NCI-H774 (cell line): ENCODE measurements at regions not wholly inside any gene's neighbourhood (a gene's known extent, or its start where the extent isn't known, plus 50 kb on each side); places are given as distances from the start of the nearest gene placed in this dataset.

Source experiments
- DNase-seq: peaks from one replicate; lab custom pipeline; 2025; lab: John Stamatoyannopoulos, UW

GRCh38 chr13:22128441-22129408 is 457.9 kb downstream of the FGF9 start:
- no peak for DNase-seq

DNA sequence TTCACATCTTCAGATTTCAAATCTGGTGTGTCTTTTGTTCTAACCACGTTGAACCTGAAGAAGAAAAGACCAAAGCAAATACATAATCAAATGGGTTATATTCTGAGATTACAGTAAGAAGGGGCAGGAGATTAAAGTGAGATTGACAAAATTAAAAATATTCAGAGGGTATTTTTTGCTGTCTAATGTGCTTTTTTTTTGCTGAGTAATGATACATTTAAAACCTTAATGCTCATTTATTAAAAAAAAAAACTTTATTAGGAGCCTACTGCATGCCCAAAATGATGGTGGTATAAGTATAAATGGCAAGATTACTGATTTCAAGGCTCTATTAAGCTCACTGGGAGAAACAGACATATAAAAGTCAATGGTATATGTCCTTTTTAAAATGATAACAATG is 459.4 kb downstream of the FGF9 start:
- DNase-seq, result no peak

DNA sequence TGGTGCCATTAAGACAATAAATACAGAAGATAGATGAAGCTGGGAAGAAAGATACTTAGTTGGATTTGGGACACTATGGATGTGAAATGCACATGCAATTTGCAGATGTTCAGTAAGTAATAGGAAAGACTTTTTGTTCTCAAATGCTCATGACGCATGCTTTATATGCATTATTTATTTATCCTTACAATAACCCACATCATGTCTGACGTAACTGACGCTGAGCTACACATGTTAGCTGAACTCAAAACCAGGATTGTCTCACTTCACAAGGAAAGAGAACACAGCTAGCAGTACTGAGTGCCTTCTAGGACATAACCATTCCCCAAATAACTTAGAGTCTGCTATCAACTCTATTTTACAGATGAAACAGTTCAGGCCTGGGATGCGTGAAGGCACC is 463.4 kb downstream of the FGF9 start:
- no peak for DNase-seq

DNA sequence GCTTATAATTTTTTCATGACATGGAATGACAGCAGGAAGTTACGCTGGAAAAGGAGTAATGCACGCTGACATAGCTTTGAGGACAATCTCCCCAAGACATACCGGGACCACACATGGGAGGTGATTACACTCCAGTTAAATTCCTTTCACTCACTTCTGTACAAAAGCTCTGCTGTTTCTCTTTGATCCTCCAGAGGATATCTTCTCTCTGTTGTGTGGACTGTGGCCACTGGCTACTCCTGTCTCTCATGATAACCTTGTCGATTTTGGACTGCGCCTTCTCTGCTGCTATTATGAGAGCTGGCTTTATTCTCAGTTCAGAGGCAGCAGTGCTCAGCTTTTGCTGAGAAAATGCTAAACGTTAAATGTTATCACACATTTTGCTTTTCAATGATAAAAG is 464.6 kb downstream of the FGF9 start:
- DNase-seq, result no peak

DNA sequence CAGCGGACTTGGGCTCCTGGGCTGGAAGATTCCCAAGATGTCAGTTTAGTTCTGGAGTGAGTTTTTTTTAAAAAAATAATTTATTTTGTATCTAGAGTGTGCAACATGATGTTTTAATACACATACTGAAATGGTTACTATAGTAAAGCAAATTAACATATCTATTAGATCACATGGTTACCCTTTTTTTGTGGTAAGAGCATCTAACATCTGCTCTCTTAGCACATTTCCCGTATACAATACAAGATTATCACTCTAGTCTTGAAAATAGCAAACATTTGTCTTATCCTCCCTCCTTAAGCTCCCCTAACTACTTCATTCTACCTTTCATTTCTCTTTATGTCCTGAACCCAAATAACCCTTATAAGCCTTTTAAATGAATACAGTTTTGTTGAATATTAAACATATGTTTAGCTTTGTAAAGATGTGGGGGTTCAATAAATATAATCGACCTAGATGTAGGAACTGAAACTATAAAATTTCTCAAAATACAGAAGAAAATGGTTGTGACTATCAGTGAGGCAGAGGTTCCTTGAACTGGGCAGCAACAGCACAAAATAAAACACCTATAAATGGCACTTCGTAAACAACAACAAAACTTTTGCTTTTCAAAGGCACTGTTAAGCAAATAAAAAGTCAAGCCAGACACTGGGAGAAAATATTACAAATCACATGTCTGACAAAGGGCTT is 466.6 kb downstream of the FGF9 start:
- DNase-seq, result no peak

GRCh38 chr13:22138947-22139346 is 468.1 kb downstream of the FGF9 start:
- no peak for DNase-seq

GRCh38 chr13:22141716-22142115 is 470.8 kb downstream of the FGF9 start:
- no peak for DNase-seq

GRCh38 chr13:22143671-22144070 is 472.8 kb downstream of the FGF9 start:
- no peak for DNase-seq

DNA sequence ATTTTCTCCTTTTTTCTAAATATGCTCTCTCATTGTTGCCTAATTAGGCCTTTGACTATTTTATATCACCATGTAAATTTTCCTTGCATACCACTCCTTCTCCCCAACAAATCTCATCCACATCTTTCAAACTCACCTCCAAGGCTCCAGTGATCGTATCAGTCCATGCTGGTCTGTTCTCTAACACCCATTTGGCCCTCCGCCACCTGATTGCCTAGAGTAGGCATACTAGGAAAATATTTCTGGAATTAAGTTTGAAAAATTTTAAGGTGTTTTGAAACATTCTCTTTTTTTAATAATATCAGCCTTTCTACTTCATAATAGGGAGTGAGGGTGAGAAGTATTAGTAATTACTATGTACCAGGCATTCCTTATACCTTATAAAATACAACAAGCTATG is 473.9 kb downstream of the FGF9 start:
- no peak for DNase-seq

GRCh38 chr13:22148187-22148586 is 477.3 kb downstream of the FGF9 start:
- no peak for DNase-seq

DNA sequence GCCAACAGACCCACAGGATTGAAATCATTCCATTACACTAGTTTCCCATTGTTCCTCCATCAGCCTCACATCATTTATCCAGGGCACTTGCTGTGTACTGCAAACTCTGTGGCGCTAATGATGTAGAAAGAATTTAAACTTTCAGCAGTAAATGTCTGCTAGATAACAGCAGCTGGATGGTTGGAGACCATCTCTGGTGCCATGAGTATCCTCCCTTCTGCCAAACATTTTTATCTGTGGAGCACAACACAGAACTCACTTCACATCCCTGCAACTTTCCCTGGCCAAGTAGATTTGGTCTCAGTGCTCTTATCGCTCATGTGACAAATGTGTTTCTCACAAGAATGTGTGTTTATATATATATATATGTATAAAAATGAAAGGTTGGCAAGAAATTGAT is 481.9 kb downstream of the FGF9 start:
- DNase-seq, result no peak

GRCh38 chr13:22154041-22154440 is 483.2 kb downstream of the FGF9 start:
- DNase-seq, result no peak

DNA sequence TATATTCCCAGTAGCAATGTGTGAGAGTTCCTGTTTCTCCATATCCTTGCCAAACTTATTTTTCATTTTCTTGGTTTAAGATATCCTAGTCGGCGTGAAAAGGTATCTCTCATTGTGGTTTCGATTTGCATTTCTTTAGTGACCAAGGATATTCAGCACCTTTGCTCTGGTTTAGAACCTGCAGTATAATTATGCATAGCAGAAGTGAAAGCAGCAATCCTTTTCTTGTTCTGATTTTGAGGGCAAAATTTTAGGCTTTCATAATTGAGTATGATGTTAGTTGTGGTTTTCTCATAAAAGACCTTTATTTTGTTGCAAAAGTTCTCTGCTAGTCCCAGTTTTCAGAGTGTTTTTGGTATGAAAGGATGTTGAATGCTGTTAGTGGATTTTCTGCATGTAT is 491.0 kb downstream of the FGF9 start:
- no peak for DNase-seq

- no peak for DNase-seq
These were observed 492.0 kb downstream of the FGF9 start for GRCh38 chr13:22162889-22163288.

- no peak for DNase-seq
These were observed 497.7 kb downstream of the FGF9 start for GRCh38 chr13:22168437-22169190.

GRCh38 chr13:22169473-22169872 is 498.6 kb downstream of the FGF9 start:
- DNase-seq, result no peak

- DNase-seq, result no peak
These were observed 502.7 kb downstream of the FGF9 start for GRCh38 chr13:22173610-22174009.

DNA sequence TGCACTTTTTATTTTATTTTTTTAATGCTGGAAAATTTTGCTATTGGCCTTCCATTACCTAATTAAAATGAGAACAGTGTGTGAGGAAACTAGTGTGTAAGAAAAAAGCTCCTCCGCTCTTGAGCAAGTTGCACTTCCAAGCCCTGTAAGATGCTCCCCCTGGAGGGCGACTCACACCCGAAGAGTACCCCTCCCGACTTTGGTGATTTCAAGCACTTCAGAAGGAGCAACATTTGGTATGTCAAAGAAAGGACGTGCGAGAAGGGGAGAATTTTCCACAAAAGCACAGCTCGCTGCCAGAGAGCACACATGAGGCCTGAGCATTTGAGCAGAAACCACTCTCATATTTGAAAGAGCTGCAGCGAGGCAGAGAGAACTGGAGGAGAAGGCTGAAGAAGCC is 504.4 kb downstream of the FGF9 start:
- DNase-seq, result no peak

GRCh38 chr13:22175815-22176214 is 504.9 kb downstream of the FGF9 start:
- no peak for DNase-seq

- DNase-seq, result no peak
These were observed 506.2 kb downstream of the FGF9 start for GRCh38 chr13:22176968-22177520.

- DNase-seq, result no peak
These were observed 508.0 kb downstream of the FGF9 start for GRCh38 chr13:22178878-22179277.

DNA sequence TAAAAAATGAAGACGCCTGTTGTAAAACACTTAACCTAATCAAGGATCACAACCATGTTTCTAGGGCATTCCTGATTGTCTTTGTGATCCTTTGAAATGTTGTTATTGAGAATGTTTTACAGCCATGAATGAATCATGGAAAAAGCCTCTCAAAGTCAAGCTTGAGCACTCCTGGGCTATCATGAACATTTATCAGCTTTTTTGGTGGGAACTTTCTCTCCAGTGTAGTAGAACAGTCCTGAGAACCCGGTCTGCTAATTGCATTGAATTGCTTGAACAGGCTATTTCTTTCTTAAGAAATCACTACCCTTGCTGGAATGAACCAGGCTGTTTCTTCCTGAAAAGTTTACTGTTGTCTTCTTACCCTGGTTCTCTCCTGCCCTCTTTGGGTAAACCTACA is 516.5 kb downstream of the FGF9 start:
- no peak for DNase-seq
